ENCODE measurements at regions not wholly inside any gene's neighbourhood (a gene's known extent, or its start where the extent isn't known, plus 50 kb on each side); places are given as distances from the start of the nearest gene placed in this dataset.

GRCh38 chr3:17908399-17909191, 166.2 kb upstream of the TBC1D5 start:
- H3K27me3 ChIP-seq (ENCODE audit: control insufficient read depth in 1 of 2, insufficient read depth in 2 of 2, low read length in 2 of 2): no peaks in the 10 kb centered on the region
- H3K36me3 ChIP-seq (ENCODE audit: control insufficient read depth in 2 of 2, insufficient read depth in 2 of 2, low read length in 1 of 2): no peaks in the 10 kb centered on the region
- H3K27ac ChIP-seq (ENCODE audit: low read depth in 2 of 2, low read length in 1 of 2): no peak overlapping the region
- no peak overlapping the region for H3K4me3 ChIP-seq (ENCODE audit: low read depth in 1 of 2, low read length in 2 of 2)
- no peaks in the 10 kb centered on the region for H3K4me1 ChIP-seq (ENCODE audit: control insufficient read depth in 2 of 2, insufficient read depth in 2 of 2, low read length in 1 of 2)
- WGBS, 2 donors: 79 to 81% methylated on average over 5 of the region's 5 CpGs
- H3K9me3 ChIP-seq (ENCODE audit: control insufficient read depth in 2 of 2, insufficient read depth in 1 of 2, low read depth in 1 of 2, low read length in 1 of 2): no peaks in the 10 kb centered on the region

GRCh38 chr3:17905996-17906395, 163.6 kb upstream of the TBC1D5 start:
- H3K4me1 ChIP-seq (ENCODE audit: control insufficient read depth in 2 of 2, insufficient read depth in 2 of 2, low read length in 1 of 2): no peaks in the 10 kb centered on the region
- no peaks in the 10 kb centered on the region for H3K36me3 ChIP-seq (ENCODE audit: control insufficient read depth in 2 of 2, insufficient read depth in 2 of 2, low read length in 1 of 2)
- no peak overlapping the region for H3K4me3 ChIP-seq (ENCODE audit: low read depth in 1 of 2, low read length in 2 of 2)
- WGBS, 2 donors: 65% methylated on average over 2 of the region's 2 CpGs
- H3K27ac ChIP-seq (ENCODE audit: low read depth in 2 of 2, low read length in 1 of 2): no peak overlapping the region
- no peaks in the 10 kb centered on the region for H3K27me3 ChIP-seq (ENCODE audit: control insufficient read depth in 1 of 2, insufficient read depth in 2 of 2, low read length in 2 of 2)
- H3K9me3 ChIP-seq (ENCODE audit: control insufficient read depth in 2 of 2, insufficient read depth in 1 of 2, low read depth in 1 of 2, low read length in 1 of 2): no peaks in the 10 kb centered on the region

- H3K4me3 ChIP-seq (ENCODE audit: low read depth in 1 of 2, low read length in 2 of 2): no peak overlapping the region
Measured at GRCh38 chr3:17901893-17902292, 159.5 kb upstream of the TBC1D5 start.

GRCh38 chr3:17894434-17895060, 152.1 kb upstream of the TBC1D5 start:
- H3K27ac ChIP-seq (ENCODE audit: low read depth in 2 of 2, low read length in 1 of 2): no peak overlapping the region
- no peaks in the 10 kb centered on the region for H3K4me1 ChIP-seq (ENCODE audit: control insufficient read depth in 2 of 2, insufficient read depth in 2 of 2, low read length in 1 of 2)
- H3K27me3 ChIP-seq (ENCODE audit: control insufficient read depth in 1 of 2, insufficient read depth in 2 of 2, low read length in 2 of 2): no peaks in the 10 kb centered on the region
- no peaks in the 10 kb centered on the region for H3K9me3 ChIP-seq (ENCODE audit: control insufficient read depth in 2 of 2, insufficient read depth in 1 of 2, low read depth in 1 of 2, low read length in 1 of 2)
- WGBS, 2 donors: 15 to 24% methylated on average over 1 of the region's 1 CpG
- H3K4me3 ChIP-seq (ENCODE audit: low read depth in 1 of 2, low read length in 2 of 2): no peak overlapping the region
- no peaks in the 10 kb centered on the region for H3K36me3 ChIP-seq (ENCODE audit: control insufficient read depth in 2 of 2, insufficient read depth in 2 of 2, low read length in 1 of 2)

More at GRCh38 chr3:17901893-17902292, 159.5 kb upstream of the TBC1D5 start:
- 34 to 51% methylated on average over 1 of the region's 1 CpG for WGBS, 2 donors
- no peaks in the 10 kb centered on the region for H3K9me3 ChIP-seq (ENCODE audit: control insufficient read depth in 2 of 2, insufficient read depth in 1 of 2, low read depth in 1 of 2, low read length in 1 of 2)
- H3K27ac ChIP-seq (ENCODE audit: low read depth in 2 of 2, low read length in 1 of 2): no peak overlapping the region
- H3K27me3 ChIP-seq (ENCODE audit: control insufficient read depth in 1 of 2, insufficient read depth in 2 of 2, low read length in 2 of 2): no peaks in the 10 kb centered on the region
- no peaks in the 10 kb centered on the region for H3K4me1 ChIP-seq (ENCODE audit: control insufficient read depth in 2 of 2, insufficient read depth in 2 of 2, low read length in 1 of 2)
- H3K36me3 ChIP-seq (ENCODE audit: control insufficient read depth in 2 of 2, insufficient read depth in 2 of 2, low read length in 1 of 2): no peaks in the 10 kb centered on the region

GRCh38 chr3:17891139-17891856, 148.9 kb upstream of the TBC1D5 start:
- Histone ChIP-seq H3K4me3 (ENCODE audit: low read depth in 1 of 2, low read length in 2 of 2) (no peak overlapping the region), H3K27ac (ENCODE audit: low read depth in 2 of 2, low read length in 1 of 2) (no peak overlapping the region), H3K4me1 (ENCODE audit: control insufficient read depth in 2 of 2, insufficient read depth in 2 of 2, low read length in 1 of 2) (no peaks in the 10 kb centered on the region), H3K27me3 (ENCODE audit: control insufficient read depth in 1 of 2, insufficient read depth in 2 of 2, low read length in 2 of 2) (no peaks in the 10 kb centered on the region), H3K9me3 (ENCODE audit: control insufficient read depth in 2 of 2, insufficient read depth in 1 of 2, low read depth in 1 of 2, low read length in 1 of 2) (no peaks in the 10 kb centered on the region), H3K36me3 (ENCODE audit: control insufficient read depth in 2 of 2, insufficient read depth in 2 of 2, low read length in 1 of 2) (no peaks in the 10 kb centered on the region)
- 65 to 70% methylated on average over 4 of the region's 4 CpGs for whole genome bisulfite sequencing, 2 donors

GRCh38 chr3:17885986-17886385, 143.6 kb upstream of the TBC1D5 start:
- H3K4me3 ChIP-seq (ENCODE audit: low read depth in 1 of 2, low read length in 2 of 2): no peak overlapping the region
- H3K4me1 ChIP-seq (ENCODE audit: control insufficient read depth in 2 of 2, insufficient read depth in 2 of 2, low read length in 1 of 2): no peaks in the 10 kb centered on the region
- H3K9me3 ChIP-seq (ENCODE audit: control insufficient read depth in 2 of 2, insufficient read depth in 1 of 2, low read depth in 1 of 2, low read length in 1 of 2): no peaks in the 10 kb centered on the region
- H3K36me3 ChIP-seq (ENCODE audit: control insufficient read depth in 2 of 2, insufficient read depth in 2 of 2, low read length in 1 of 2): no peaks in the 10 kb centered on the region
- no peaks in the 10 kb centered on the region for H3K27me3 ChIP-seq (ENCODE audit: control insufficient read depth in 1 of 2, insufficient read depth in 2 of 2, low read length in 2 of 2)
- H3K27ac ChIP-seq (ENCODE audit: low read depth in 2 of 2, low read length in 1 of 2): no peak overlapping the region
- WGBS, 2 donors: 86 to 92% methylated on average over 3 of the region's 3 CpGs

GRCh38 chr3:17882981-17883380, 140.6 kb upstream of the TBC1D5 start:
- Histone ChIP-seq H3K4me3 (ENCODE audit: low read depth in 1 of 2, low read length in 2 of 2) (no peak overlapping the region), H3K27me3 (ENCODE audit: control insufficient read depth in 1 of 2, insufficient read depth in 2 of 2, low read length in 2 of 2) (no peaks in the 10 kb centered on the region), H3K27ac (ENCODE audit: low read depth in 2 of 2, low read length in 1 of 2) (no peak overlapping the region), H3K9me3 (ENCODE audit: control insufficient read depth in 2 of 2, insufficient read depth in 1 of 2, low read depth in 1 of 2, low read length in 1 of 2) (no peaks in the 10 kb centered on the region), H3K4me1 (ENCODE audit: control insufficient read depth in 2 of 2, insufficient read depth in 2 of 2, low read length in 1 of 2) (no peaks in the 10 kb centered on the region), H3K36me3 (ENCODE audit: control insufficient read depth in 2 of 2, insufficient read depth in 2 of 2, low read length in 1 of 2) (no peaks in the 10 kb centered on the region)
- 79 to 80% methylated on average over 2 of the region's 2 CpGs for WGBS, 2 donors

- no peak overlapping the region for H3K27ac ChIP-seq (ENCODE audit: low read depth in 2 of 2, low read length in 1 of 2)
- no peaks in the 10 kb centered on the region for H3K4me1 ChIP-seq (ENCODE audit: control insufficient read depth in 2 of 2, insufficient read depth in 2 of 2, low read length in 1 of 2)
- 86 to 87% methylated on average over 5 of the region's 5 CpGs for WGBS, 2 donors
- H3K4me3 ChIP-seq (ENCODE audit: low read depth in 1 of 2, low read length in 2 of 2): no peak overlapping the region
- no peaks in the 10 kb centered on the region for H3K27me3 ChIP-seq (ENCODE audit: control insufficient read depth in 1 of 2, insufficient read depth in 2 of 2, low read length in 2 of 2)
- no peaks in the 10 kb centered on the region for H3K9me3 ChIP-seq (ENCODE audit: control insufficient read depth in 2 of 2, insufficient read depth in 1 of 2, low read depth in 1 of 2, low read length in 1 of 2)
- H3K36me3 ChIP-seq (ENCODE audit: control insufficient read depth in 2 of 2, insufficient read depth in 2 of 2, low read length in 1 of 2): no peaks in the 10 kb centered on the region
Measured at GRCh38 chr3:17877299-17877698, 134.9 kb upstream of the TBC1D5 start.

GRCh38 chr3:17874636-17875035, 132.2 kb upstream of the TBC1D5 start:
- no peak overlapping the region for H3K4me3 ChIP-seq (ENCODE audit: low read depth in 1 of 2, low read length in 2 of 2)
- 51 to 62% methylated on average over 1 of the region's 1 CpG for WGBS, 2 donors
- no peaks in the 10 kb centered on the region for H3K27me3 ChIP-seq (ENCODE audit: control insufficient read depth in 1 of 2, insufficient read depth in 2 of 2, low read length in 2 of 2)
- H3K9me3 ChIP-seq (ENCODE audit: control insufficient read depth in 2 of 2, insufficient read depth in 1 of 2, low read depth in 1 of 2, low read length in 1 of 2): no peaks in the 10 kb centered on the region
- no peak overlapping the region for H3K27ac ChIP-seq (ENCODE audit: low read depth in 2 of 2, low read length in 1 of 2)
- H3K36me3 ChIP-seq (ENCODE audit: control insufficient read depth in 2 of 2, insufficient read depth in 2 of 2, low read length in 1 of 2): no peaks in the 10 kb centered on the region
- H3K4me1 ChIP-seq (ENCODE audit: control insufficient read depth in 2 of 2, insufficient read depth in 2 of 2, low read length in 1 of 2): no peaks in the 10 kb centered on the region

All from esophagus (tissue), 2 donors.